IMR-90 (cell line): ENCODE measurements at regions not wholly inside any gene's neighbourhood (a gene's known extent, or its start where the extent isn't known, plus 50 kb on each side); places are given as distances from the start of the nearest gene placed in this dataset.

Experiments used
- ATAC-seq: fragments of 200-7000 bp; cut with Tn5 transposase; 2 replicates; pipeline ENCODE4 v1.9.1; 2020; ENCODE audit warnings: low read depth, mild to moderate bottlenecking, moderate library complexity
- BruUV-seq: library from RNA; stranded (reverse); fragments of 400-500 nt; replicated peaks from 2 replicates; lab custom pipeline; 2021; lab: Mats Ljungman, UMichigan
- CTCF ChIA-PET: fragments of 300-600 bp; formaldehyde crosslinking; extraction: SDS; loops from one replicate; lab custom pipeline; 2021; ENCODE audit warnings: antibody characterized with exemption; lab: Yijun Ruan, JAX
- POLR2A ChIA-PET: fragments of 300-600 bp; sonication (Branson Sonifier 250); formaldehyde crosslinking; loops from one replicate; lab custom pipeline; 2022; ENCODE audit warnings: antibody characterized with exemption; ENCODE audit not compliant: unreplicated experiment; lab: Charles Lee
- DNase-seq: peaks from one replicate; pipeline ENCODE4 v3.0.0; 2013
- H2AFZ ChIP-seq: replicated peaks from 2 replicates; pipeline ENCODE3; 2013; ENCODE audit warnings: low read length, mild to moderate bottlenecking; ENCODE audit not compliant: poor library complexity
- H2AK5ac ChIP-seq: 2 replicates; pipeline ENCODE4 v1.6.1; 2013; ENCODE audit warnings: low read depth, low read length, inconsistent platforms
- H2AK9ac ChIP-seq: replicated peaks from 2 replicates; pipeline ENCODE3; 2013; ENCODE audit warnings: mild to moderate bottlenecking, low read depth, low read length, moderate library complexity; ENCODE audit not compliant: poor library complexity
- H2BK120ac ChIP-seq: 2 replicates; pipeline ENCODE4 v1.6.1; 2013; ENCODE audit warnings: low read depth, low read length, inconsistent platforms
- H2BK15ac ChIP-seq: 3 replicates; pipeline ENCODE4 v1.6.1; 2013; ENCODE audit warnings: low read depth, low read length, inconsistent platforms
- H2BK20ac ChIP-seq: 2 replicates; pipeline ENCODE4 v1.6.1; 2013; ENCODE audit warnings: low read depth, mild to moderate bottlenecking, inconsistent platforms, low read length, moderate library complexity
- H2BK5ac ChIP-seq: 2 replicates; pipeline ENCODE4 v1.6.1; 2013; ENCODE audit warnings: mild to moderate bottlenecking, low read depth, low read length, inconsistent platforms; ENCODE audit not compliant: poor library complexity, severe bottlenecking
- H3K14ac ChIP-seq: replicated peaks from 2 replicates; pipeline ENCODE4 v1.6.1; 2013; ENCODE audit warnings: low read depth, low read length, inconsistent platforms
- H3K18ac ChIP-seq: 2 replicates; pipeline ENCODE4 v1.6.1; 2013; ENCODE audit warnings: low read depth, low read length, control low read depth
- H3K23ac ChIP-seq: 2 replicates; pipeline ENCODE4 v1.6.1; 2013; ENCODE audit warnings: low read depth, low read length, inconsistent platforms
- H3K27ac ChIP-seq: 2 replicates; pipeline ENCODE4 v1.5.1; 2013; ENCODE audit warnings: mild to moderate bottlenecking, control low read depth, low read length; ENCODE audit not compliant: insufficient read depth
- H3K27me3 ChIP-seq: 2 replicates; pipeline ENCODE4 v1.6.1; 2013; ENCODE audit warnings: low read length; ENCODE audit not compliant: control insufficient read depth, insufficient read depth
- H3K36me3 ChIP-seq: 2 replicates; pipeline ENCODE4 v1.6.1; 2013; ENCODE audit warnings: low read length, mixed read lengths; ENCODE audit not compliant: control insufficient read depth, insufficient read depth
- H3K4ac ChIP-seq: 2 replicates; pipeline ENCODE4 v1.6.1; 2013; ENCODE audit warnings: low read depth, low read length, inconsistent platforms
- H3K4me1 ChIP-seq: 2 replicates; pipeline ENCODE4 v1.6.1; 2013; ENCODE audit warnings: low read length, mixed read lengths; ENCODE audit not compliant: control insufficient read depth, insufficient read depth
- H3K4me2 ChIP-seq: 2 replicates; pipeline ENCODE4 v1.6.1; 2013; ENCODE audit warnings: low read depth, mild to moderate bottlenecking, control low read depth, low read length, moderate library complexity
- H3K4me3 ChIP-seq: 2 replicates; pipeline ENCODE4 v1.5.1; 2013; ENCODE audit warnings: low read depth, mild to moderate bottlenecking, control low read depth, low read length, moderate library complexity; ENCODE audit not compliant: insufficient read depth
- H3K56ac ChIP-seq: 2 replicates; pipeline ENCODE4 v1.6.1; 2013; ENCODE audit warnings: low read length, inconsistent platforms; ENCODE audit not compliant: insufficient read depth; ENCODE audit errors: extremely low read depth
- H3K79me1 ChIP-seq, 2 experiments: 2 replicates each; pipeline ENCODE4 v1.6.1; 2013; ENCODE audit warnings: low read length in 2 of 2, inconsistent platforms in 1 of 2, low read depth in 1 of 2
- H3K9ac ChIP-seq: 2 replicates; pipeline ENCODE4 v1.6.1; 2013; ENCODE audit warnings: low read depth, low read length, control low read depth
- H3K9me1 ChIP-seq: 2 replicates; pipeline ENCODE4 v1.6.1; 2013; ENCODE audit warnings: low read length, inconsistent platforms; ENCODE audit not compliant: insufficient read depth
- H3K9me3 ChIP-seq: 2 replicates; pipeline ENCODE4 v1.6.1; 2013; ENCODE audit warnings: low read length; ENCODE audit not compliant: control insufficient read depth, insufficient read depth
- H4K20me1 ChIP-seq: 2 replicates; pipeline ENCODE4 v1.6.1; 2013; ENCODE audit warnings: low read length, inconsistent platforms; ENCODE audit not compliant: insufficient read depth
- H4K5ac ChIP-seq: 2 replicates; pipeline ENCODE4 v1.6.1; 2013; ENCODE audit warnings: mild to moderate bottlenecking, low read depth, low read length, control low read depth
- H4K8ac ChIP-seq, 2 experiments: 2 replicates each; pipeline ENCODE4 v1.6.1; 2013; ENCODE audit warnings: low read depth in 2 of 2, low read length in 2 of 2, control low read depth in 1 of 2, inconsistent platforms in 1 of 2
- H4K91ac ChIP-seq: 2 replicates; pipeline ENCODE4 v1.6.1; 2013; ENCODE audit warnings: low read depth, low read length, inconsistent platforms; ENCODE audit not compliant: insufficient read depth
- CEBPB ChIP-seq: IDR thresholded peaks from 2 replicates; pipeline ENCODE4 v1.6.1; 2012; ENCODE audit warnings: low read depth, low read length, improper control_type of control experiment
- USF2 ChIP-seq: fragments of 150-350 bp; IDR thresholded peaks from 2 replicates; pipeline ENCODE4 v1.6.1; 2017; ENCODE audit warnings: mild to moderate bottlenecking, antibody characterized with exemption, low read length, low read depth
- dilution Hi-C: fragments of 300-500 bp; cut with HindIII; formaldehyde crosslinking; loops from one replicate; pipeline ENCODE4 v1.14.3; 2018; ENCODE audit warnings: low sequenced_read_pairs; ENCODE audit not compliant: unreplicated experiment
- in situ Hi-C: fragments of 300-500 bp; cut with MboI; formaldehyde crosslinking; loops from 3 replicates; pipeline ENCODE4 v1.14.3; 2019; ENCODE audit warnings: low sequenced_read_pairs, inconsistent platforms, mixed read lengths
- intact Hi-C: fragments of 100-400 bp; cut with micrococcal nuclease; formaldehyde crosslinking; loops from 2 replicates; pipeline ENCODE4 v1.10.0; 2022
- TF ChIP-seq, protein P1 (sequence below): conservative IDR thresholded peaks from 2 replicates; pipeline ENCODE4 v1.5.1; 2012; ENCODE audit warnings: mild to moderate bottlenecking, low read depth, low read length, improper control_type of control experiment

DNA sequence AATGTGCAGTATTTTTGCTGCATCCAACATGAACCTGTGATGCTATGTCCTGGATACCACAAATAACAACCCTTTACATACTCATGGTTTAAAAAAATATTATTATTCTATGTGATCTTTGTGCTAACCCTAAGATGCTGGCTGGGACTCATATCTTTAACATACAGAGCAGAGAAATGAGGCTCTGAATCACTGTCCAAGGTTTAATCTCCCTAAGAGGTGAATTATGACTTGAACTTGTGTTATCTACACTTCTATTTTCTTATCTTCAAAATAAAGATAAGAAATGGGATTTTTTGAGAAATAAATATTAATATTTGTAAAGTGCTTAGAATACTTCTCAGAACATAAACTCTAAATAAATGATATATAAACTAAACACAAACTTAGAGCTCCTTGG is 68.8 kb upstream of the GRIA1 start:
- H3K4me3 ChIP-seq = no peak overlapping the region
- no peak overlapping the region for H2AFZ ChIP-seq
- ChIA-PET POLR2A (no interaction called here), CTCF (no interaction called here)
- no peaks in the 10 kb centered on the region for H3K9me3 ChIP-seq
- no peak overlapping the region for H2BK120ac ChIP-seq
- H2BK5ac ChIP-seq = no peak overlapping the region
- H4K8ac ChIP-seq = no peak overlapping the region
- no peak overlapping the region for H3K14ac ChIP-seq
- H3K9ac ChIP-seq = no peak overlapping the region
- dilution Hi-C loops (no loop called here), intact Hi-C loops (no loop called here), in situ Hi-C loops (no loop called here)
- no peak overlapping the region for H3K23ac ChIP-seq
- TF ChIP-seq CEBPB (no peak), USF2 (no peak)
- TF ChIP-seq, protein P1, sequence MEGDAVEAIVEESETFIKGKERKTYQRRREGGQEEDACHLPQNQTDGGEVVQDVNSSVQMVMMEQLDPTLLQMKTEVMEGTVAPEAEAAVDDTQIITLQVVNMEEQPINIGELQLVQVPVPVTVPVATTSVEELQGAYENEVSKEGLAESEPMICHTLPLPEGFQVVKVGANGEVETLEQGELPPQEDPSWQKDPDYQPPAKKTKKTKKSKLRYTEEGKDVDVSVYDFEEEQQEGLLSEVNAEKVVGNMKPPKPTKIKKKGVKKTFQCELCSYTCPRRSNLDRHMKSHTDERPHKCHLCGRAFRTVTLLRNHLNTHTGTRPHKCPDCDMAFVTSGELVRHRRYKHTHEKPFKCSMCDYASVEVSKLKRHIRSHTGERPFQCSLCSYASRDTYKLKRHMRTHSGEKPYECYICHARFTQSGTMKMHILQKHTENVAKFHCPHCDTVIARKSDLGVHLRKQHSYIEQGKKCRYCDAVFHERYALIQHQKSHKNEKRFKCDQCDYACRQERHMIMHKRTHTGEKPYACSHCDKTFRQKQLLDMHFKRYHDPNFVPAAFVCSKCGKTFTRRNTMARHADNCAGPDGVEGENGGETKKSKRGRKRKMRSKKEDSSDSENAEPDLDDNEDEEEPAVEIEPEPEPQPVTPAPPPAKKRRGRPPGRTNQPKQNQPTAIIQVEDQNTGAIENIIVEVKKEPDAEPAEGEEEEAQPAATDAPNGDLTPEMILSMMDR = no peak
- no TSS peak for BruUV-seq
- H2AK5ac ChIP-seq = no peak overlapping the region
- no peaks in the 10 kb centered on the region for H3K36me3 ChIP-seq
- no peak for DNase-seq
- no peaks in the 10 kb centered on the region for H3K9me1 ChIP-seq
- no peak overlapping the region for H2BK15ac ChIP-seq
- no peak overlapping the region for H3K18ac ChIP-seq
- H3K4me2 ChIP-seq = no peak overlapping the region
- no peak overlapping the region for H4K5ac ChIP-seq
- H2BK20ac ChIP-seq = no peak overlapping the region
- no peak overlapping the region for H4K91ac ChIP-seq
- H3K56ac ChIP-seq = no peak overlapping the region
- H2AK9ac ChIP-seq = no peak overlapping the region
- no peaks in the 10 kb centered on the region for H3K4me1 ChIP-seq
- ATAC-seq = no peak
- H3K27ac ChIP-seq = no peak overlapping the region
- no peaks in the 10 kb centered on the region for H4K20me1 ChIP-seq
- no peak overlapping the region for H3K4ac ChIP-seq
- no peaks in the 10 kb centered on the region for H3K79me1 ChIP-seq
- H3K27me3 ChIP-seq = no peaks in the 10 kb centered on the region
